ENCODE measurements at regions not wholly inside any gene's neighbourhood (a gene's known extent, or its start where the extent isn't known, plus 50 kb on each side); places are given as distances from the start of the nearest gene placed in this dataset.

DNA sequence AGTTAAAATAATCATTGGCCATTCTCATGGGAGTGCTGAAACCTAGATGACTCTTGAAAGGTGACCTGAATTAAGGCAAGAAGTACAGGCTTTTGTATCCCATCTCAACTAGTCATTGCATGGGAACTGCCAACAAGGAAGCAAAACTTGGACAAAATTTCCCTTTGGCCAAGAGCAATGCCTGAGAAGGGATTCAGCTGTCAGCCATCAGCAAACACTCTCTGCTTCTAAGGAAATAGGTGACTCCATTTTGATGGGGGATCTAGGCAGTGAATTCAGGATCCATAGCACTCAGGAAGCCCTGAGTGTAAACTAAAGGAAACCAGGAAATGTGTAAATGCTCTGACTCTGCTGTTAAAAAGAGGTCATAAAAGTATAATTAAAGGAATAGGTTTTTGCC, 221.5 kb upstream of the TMEM229A start:
- BruUV-seq (replicated peaks): no TSS peak
- H3K36me3 ChIP-seq (ENCODE audit: control insufficient read depth, insufficient read depth, low read length): no peaks in the 10 kb centered on the region
- H3K27me3 Mint-ChIP-seq (ENCODE audit: insufficient read depth, unreplicated experiment): peaks cover 7% of the 10 kb centered on the region
- H3K27me3 ChIP-seq (replicated peaks; ENCODE audit: control insufficient read depth, insufficient read depth, low read length): peaks cover 1% of the 10 kb centered on the region; the same call in 1 of the 2 replicates
- CTCF ChIA-PET: no interaction called here
- no peak overlapping the region for H3K27ac Mint-ChIP-seq (ENCODE audit: unreplicated experiment)
- no peak for DNase-seq
- intact Hi-C loops (cut with micrococcal nuclease; ENCODE audit: unreplicated experiment): no loop called here
- no peak overlapping the region for H3K4me3 ChIP-seq (ENCODE audit: low read depth, low read length)
- no peak overlapping the region for H3K4me3 Mint-ChIP-seq (ENCODE audit: unreplicated experiment)
- H3K9me3 ChIP-seq: 0 out of 2 replicates have a peak, but pooled peaks cover 2% of the 10 kb centered on the region
- H3K9me3 Mint-ChIP-seq (ENCODE audit: unreplicated experiment): no peaks in the 10 kb centered on the region
- POLR2A ChIA-PET: no interaction called here
- TF ChIP-seq, protein P1, sequence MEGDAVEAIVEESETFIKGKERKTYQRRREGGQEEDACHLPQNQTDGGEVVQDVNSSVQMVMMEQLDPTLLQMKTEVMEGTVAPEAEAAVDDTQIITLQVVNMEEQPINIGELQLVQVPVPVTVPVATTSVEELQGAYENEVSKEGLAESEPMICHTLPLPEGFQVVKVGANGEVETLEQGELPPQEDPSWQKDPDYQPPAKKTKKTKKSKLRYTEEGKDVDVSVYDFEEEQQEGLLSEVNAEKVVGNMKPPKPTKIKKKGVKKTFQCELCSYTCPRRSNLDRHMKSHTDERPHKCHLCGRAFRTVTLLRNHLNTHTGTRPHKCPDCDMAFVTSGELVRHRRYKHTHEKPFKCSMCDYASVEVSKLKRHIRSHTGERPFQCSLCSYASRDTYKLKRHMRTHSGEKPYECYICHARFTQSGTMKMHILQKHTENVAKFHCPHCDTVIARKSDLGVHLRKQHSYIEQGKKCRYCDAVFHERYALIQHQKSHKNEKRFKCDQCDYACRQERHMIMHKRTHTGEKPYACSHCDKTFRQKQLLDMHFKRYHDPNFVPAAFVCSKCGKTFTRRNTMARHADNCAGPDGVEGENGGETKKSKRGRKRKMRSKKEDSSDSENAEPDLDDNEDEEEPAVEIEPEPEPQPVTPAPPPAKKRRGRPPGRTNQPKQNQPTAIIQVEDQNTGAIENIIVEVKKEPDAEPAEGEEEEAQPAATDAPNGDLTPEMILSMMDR (IDR thresholded peaks at IDR 0.05; ENCODE audit: insufficient read depth in 1 of 2, low read depth in 1 of 2, low read length in 1 of 2, severe bottlenecking in 1 of 2, unreplicated experiment in 1 of 2): no peak
- H3K36me3 Mint-ChIP-seq (ENCODE audit: insufficient read depth, unreplicated experiment): no peaks in the 10 kb centered on the region
- H3K4me1 ChIP-seq: no peaks in the 10 kb centered on the region
- no peaks in the 10 kb centered on the region for H3K4me1 Mint-ChIP-seq (ENCODE audit: low read depth, unreplicated experiment)

GRCh38 chr7:124251636-124252035, 218.8 kb upstream of the TMEM229A start:
- Mint-ChIP-seq H3K36me3 (ENCODE audit: insufficient read depth, unreplicated experiment) (no peaks in the 10 kb centered on the region), H3K9me3 (ENCODE audit: unreplicated experiment) (no peaks in the 10 kb centered on the region), H3K4me3 (ENCODE audit: unreplicated experiment) (no peak overlapping the region), H3K4me1 (ENCODE audit: low read depth, unreplicated experiment) (no peaks in the 10 kb centered on the region), H3K27ac (ENCODE audit: unreplicated experiment) (no peak overlapping the region), H3K27me3 (ENCODE audit: insufficient read depth, unreplicated experiment) (peaks cover 7% of the 10 kb centered on the region)
- POLR2A ChIA-PET: no interaction called here
- intact Hi-C loops (cut with micrococcal nuclease; ENCODE audit: unreplicated experiment): no loop called here
- CTCF ChIA-PET: no interaction called here
- Histone ChIP-seq H3K4me1 (0 out of 2 replicates have a peak, but pooled peaks cover 3% of the 10 kb centered on the region), H3K9me3 (no peaks in the 10 kb centered on the region), H3K36me3 (ENCODE audit: control insufficient read depth, insufficient read depth, low read length) (no peaks in the 10 kb centered on the region), H3K27me3 (replicated peaks; ENCODE audit: control insufficient read depth, insufficient read depth, low read length) (peaks cover 1% of the 10 kb centered on the region; the same call in 1 of the 2 replicates), H3K4me3 (ENCODE audit: low read depth, low read length) (no peak overlapping the region)
- TF ChIP-seq, protein P1 (IDR thresholded peaks at IDR 0.05; ENCODE audit: insufficient read depth in 1 of 2, low read depth in 1 of 2, low read length in 1 of 2, severe bottlenecking in 1 of 2, unreplicated experiment in 1 of 2): no peak
- no TSS peak for BruUV-seq (replicated peaks)
- no peak for DNase-seq

DNA sequence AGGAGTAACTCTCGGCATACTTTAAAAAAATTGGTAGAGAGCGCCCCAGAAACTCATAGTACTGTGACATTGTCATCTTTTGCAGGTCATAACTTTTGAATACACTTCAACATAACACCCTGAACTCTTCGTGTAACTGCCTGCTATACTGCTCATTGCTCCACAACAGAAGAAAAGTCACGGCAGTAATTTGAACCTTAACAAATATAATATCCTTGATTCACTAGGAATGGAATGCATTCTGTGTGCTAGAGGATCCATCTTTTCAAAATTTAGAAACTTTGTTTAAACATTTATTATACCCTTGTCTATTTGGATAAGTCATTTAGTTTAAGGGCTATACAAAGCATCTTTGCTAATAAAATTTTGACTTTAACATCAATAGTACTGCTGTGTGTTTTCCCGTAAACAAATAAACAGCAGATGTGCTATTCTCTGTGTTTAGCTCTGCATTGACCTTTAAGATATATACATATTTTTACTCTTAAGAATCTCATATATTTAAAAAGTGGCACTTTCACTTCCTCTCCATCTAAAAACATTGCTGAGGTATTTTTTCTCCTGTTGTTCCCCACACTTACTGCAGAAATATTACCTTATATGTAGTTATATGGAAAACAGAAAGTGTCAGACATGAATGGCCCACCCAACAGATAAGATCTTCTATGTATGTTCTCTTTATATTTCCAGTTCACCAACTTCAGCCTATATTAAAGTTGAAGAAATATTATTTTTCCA, 217.6 kb upstream of the TMEM229A start:
- 0 out of 2 replicates have a peak, but pooled peaks cover 3% of the 10 kb centered on the region for H3K4me1 ChIP-seq

More for the DNA sequence above, 217.6 kb upstream of the TMEM229A start:
- no peak for DNase-seq
- no TSS peak for BruUV-seq (replicated peaks)
- H3K4me1 Mint-ChIP-seq (ENCODE audit: low read depth, unreplicated experiment): no peaks in the 10 kb centered on the region
- no peak overlapping the region for H3K27ac Mint-ChIP-seq (ENCODE audit: unreplicated experiment)
- no peaks in the 10 kb centered on the region for H3K9me3 ChIP-seq
- no peaks in the 10 kb centered on the region for H3K36me3 ChIP-seq (ENCODE audit: control insufficient read depth, insufficient read depth, low read length)
- no peak overlapping the region for H3K4me3 Mint-ChIP-seq (ENCODE audit: unreplicated experiment)
- H3K4me3 ChIP-seq (ENCODE audit: low read depth, low read length): no peak overlapping the region
- no peaks in the 10 kb centered on the region for H3K36me3 Mint-ChIP-seq (ENCODE audit: insufficient read depth, unreplicated experiment)
- H3K27me3 Mint-ChIP-seq (ENCODE audit: insufficient read depth, unreplicated experiment): peaks cover 7% of the 10 kb centered on the region
- ChIA-PET CTCF (no interaction called here), POLR2A (no interaction called here)
- no peaks in the 10 kb centered on the region for H3K9me3 Mint-ChIP-seq (ENCODE audit: unreplicated experiment)
- TF ChIP-seq, protein P1 (IDR thresholded peaks at IDR 0.05; ENCODE audit: insufficient read depth in 1 of 2, low read depth in 1 of 2, low read length in 1 of 2, severe bottlenecking in 1 of 2, unreplicated experiment in 1 of 2): no peak
- peaks cover 1% of the 10 kb centered on the region; the same call in 1 of the 2 replicates for H3K27me3 ChIP-seq (replicated peaks; ENCODE audit: control insufficient read depth, insufficient read depth, low read length)
- intact Hi-C loops (cut with micrococcal nuclease; ENCODE audit: unreplicated experiment): no loop called here

Measured in Caco-2 (cell line).